HG03060 (cell line): ENCODE measurements at regions not wholly inside any gene's neighbourhood (a gene's known extent, or its start where the extent isn't known, plus 50 kb on each side); places are given as distances from the start of the nearest gene placed in this dataset.

Experiments used
- ATAC-seq: cut with Tn5 transposase; IDR thresholded peaks from one replicate; pipeline ENCODE4 v1.9.1; 2021; ENCODE audit warnings: low read depth, moderate number of reproducible peaks; ENCODE audit not compliant: unreplicated experiment

DNA sequence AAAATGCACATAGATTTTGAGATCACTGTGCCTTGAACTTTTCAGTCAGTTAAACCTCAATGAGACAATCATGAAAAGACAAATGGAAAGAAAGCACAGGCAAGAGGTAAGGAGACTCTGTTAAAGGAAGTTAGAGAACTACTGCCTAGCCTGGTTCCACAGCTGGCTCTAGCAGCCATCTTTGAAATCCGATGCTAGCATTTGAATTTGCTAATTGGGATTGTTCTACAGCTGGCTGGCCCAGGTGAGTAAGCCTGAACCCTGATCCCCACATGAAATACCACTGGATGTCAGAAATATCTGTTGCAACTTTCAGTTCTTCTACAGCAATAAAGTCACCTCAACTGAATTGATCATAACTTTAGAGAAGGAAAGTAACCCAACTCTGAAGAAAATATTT lies 315.2 kb upstream of the CHAC2 start:
- ATAC-seq: no peak

DNA sequence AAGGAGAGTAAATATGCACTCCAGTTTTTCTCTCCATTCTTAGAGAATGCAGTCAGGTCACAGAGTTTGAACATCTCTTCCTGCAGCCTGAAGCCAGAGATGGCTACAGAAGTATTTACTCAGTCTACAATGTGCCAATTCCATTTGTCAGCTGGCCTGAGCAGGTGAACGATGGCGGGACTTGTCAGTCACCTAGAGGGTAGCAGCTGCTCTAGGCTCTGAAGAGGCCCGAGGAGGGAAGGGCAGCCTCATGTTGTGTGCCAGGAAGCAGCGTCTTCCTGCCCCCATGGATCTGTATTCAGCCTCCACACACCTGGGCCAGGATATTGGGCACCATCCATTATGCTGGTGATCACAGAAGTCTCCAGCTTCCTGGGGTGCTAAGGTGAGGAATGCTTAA lies 316.7 kb upstream of the CHAC2 start:
- no peak for ATAC-seq

DNA sequence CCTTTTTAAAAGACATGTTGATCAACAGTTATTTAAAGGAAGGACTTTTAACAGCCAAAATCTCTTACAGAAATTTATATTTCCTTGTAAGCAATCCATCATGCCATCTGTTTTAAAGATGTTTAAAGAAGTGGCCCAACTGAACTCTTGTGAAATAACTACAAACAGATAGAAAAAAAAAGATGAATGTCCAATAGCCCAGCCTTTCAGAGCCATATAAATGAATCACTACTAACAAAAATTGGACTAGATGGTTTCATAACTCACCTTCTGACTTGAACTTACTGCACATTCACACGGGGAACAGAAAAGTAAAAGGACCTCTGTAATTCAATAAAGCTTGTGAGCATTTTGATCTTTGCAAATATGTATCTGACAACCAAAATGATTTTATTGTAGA lies 319.0 kb upstream of the CHAC2 start:
- ATAC-seq: no peak

DNA sequence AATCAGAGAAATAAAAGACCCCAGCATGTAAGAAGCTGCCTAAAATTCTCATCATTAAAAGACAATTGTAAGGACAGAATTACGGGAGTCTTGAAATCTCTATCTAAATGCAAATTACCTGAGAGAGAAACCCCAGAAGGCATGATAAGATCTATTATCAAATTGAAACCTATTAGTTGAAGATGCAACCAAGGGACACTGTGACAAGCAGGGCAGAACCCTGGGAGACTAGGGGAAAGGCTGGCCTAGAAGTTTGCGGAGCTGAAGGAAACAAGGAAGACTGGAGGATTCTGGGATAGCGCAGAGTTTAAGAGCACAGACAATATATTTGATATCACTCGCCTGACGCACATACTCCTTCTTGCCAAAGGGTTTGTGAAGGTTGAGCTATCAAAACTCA lies 319.5 kb upstream of the CHAC2 start:
- no peak for ATAC-seq

DNA sequence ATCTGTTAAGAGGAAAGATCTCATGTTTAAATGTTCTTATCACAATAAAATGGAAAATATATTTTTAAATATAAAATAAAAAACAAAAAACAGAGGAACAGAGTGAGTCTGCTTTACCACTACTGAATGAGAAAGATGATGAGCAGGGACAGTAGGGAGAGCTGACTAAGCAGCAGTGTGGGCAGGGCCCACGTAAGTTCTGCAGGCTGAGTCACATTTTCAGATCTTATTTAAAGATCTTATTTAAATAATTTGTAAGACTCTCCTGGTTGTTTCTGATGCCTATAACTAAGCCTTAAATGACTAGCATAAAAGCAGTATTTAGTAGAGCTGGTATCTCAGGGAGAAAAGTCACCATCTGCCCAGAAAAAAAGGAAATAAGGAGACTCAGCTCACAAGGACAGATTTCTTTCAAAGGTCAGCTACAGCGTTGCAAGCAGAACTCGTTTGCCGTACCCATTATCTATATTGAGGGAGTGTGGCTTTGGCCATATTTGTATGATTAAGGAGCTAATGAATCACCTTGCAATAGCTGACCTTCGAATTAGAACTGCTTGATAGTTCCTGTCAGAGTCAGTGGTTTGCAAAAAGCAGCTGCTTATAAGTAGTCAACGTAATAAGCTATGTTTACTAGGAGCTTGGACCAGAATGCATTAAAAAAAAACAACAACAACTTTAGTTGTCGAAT lies 322.1 kb upstream of the CHAC2 start:
- peak; percentile 75 for ATAC-seq

DNA sequence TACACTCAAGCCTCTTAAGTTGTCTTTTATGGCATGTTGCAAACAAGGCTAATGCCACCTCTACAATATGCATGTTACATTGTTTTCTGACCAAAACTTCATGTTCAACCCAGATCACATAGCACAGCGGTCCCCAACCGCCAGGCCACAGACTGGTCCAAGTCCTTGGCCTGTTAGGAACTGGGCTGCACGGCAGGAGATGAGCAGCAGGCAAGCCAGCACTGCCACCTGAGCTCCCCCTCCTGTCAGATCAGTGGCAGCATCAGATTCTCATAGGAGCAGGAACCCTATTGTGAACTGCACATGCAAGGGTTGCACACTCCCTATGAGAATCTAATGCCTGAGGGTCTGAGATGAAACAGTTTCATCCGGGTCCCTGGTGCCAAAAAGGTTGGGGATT lies 324.8 kb upstream of the CHAC2 start:
- no peak for ATAC-seq

DNA sequence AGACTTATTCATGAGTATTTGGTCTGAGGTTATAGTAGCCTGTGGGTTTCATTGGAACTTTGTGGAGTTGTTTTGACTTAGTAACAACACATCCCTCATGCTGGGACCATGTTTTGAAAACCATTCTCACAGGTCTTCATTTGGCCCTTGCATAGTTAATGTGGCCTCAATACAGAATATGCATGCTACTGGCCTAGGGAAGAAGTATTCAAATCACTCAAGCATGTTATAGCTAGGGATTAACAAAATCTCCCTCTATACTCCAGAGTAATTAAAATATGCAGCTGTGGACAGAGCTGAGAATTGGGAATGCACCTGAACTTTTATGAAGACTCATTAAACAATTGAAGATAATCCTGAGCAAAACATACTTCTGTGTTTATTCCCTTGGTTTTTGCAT lies 325.5 kb upstream of the CHAC2 start:
- no peak for ATAC-seq

DNA sequence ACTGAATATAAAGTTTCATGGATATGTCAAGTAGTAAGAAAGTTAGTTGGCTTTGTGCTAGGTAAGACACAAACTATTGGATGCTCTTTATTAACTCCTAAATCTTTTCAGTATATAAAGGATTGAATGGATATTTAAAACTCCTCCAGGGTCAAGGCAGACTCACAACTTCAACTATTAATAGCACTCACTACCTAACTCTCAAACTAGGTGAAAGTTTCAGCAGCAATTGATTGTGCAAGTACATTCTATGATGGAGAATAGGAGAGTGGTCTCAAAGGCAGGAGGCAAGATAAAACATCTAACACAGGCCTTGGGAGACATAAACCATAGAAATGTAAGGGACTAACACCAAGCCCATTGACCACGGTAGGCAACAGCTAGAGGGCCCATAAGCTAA lies 328.9 kb upstream of the CHAC2 start:
- ATAC-seq: no peak

DNA sequence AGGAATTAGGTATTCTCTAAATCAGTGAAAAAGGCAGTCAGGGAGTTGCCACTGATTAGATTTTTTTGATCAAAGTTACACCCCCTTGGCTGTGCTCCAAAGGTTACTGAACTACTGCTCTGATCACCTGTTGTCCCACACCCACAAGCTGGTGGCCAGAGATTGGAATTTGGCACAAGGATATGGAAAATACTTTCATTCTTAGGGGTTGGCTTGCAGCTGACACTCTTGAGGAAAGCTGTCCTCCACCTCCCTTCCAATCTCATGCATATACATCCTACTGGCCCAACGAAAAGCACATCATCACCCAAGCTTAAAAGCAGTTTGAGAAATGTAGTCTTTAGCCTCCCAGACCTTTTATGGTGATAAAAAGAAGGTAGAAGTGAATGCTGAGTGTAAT lies 329.5 kb upstream of the CHAC2 start:
- no peak for ATAC-seq

DNA sequence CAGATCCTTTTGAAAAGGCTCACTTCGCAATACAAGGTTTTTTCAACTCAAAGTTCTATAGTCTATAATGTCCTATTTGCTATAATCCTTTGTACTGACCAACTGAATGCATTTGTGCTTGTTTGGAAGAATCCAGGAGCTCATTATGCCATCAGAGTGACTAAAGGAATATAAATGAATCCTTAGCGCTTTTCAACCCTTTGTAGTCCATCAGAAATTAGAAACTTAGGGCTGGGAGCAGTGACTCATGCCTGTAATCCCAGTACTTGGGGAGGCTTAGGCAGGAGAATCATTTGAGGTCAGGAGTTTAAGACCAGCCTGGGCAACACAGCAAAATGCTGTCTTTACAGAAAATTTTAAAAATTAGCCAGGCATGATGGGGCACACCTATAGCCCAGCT lies 330.2 kb upstream of the CHAC2 start:
- ATAC-seq: no peak

DNA sequence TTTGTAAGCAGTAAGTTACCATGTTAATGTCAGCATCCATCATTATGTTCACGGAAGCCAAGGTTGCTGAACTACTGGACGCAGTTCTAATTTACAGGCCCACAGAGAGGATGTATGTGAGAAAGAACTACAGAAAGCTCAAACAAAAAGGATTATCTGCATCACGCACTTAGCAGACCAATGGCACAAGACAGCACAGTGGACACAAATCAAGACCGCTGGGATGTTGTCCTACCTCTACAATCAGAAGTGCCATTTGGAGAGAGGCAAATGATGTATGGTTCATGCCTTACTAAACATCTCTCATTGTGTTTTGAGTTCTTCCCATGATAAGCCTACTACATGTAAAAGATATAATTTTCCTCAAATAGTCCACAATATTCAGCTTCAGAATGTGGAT lies 330.7 kb upstream of the CHAC2 start:
- ATAC-seq: no peak

DNA sequence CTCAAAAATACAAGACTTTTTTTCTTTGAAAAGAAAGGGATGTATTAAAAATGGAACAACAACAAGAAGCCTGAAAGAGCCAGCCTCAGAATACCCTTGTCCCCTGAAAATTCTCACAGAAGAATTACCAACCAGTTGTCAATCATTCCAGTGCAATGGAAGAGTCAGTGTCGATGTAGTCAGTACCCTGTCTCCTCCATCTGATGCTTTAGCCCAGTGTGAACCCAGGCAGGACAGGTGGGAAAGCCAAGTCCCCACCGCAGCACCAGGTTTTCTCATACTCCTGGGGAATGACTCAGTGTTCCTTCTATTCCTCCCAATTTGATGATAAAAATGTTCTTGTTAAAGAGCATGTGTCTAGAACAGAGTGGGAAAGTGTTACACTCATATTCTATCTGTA lies 332.0 kb upstream of the CHAC2 start:
- no peak for ATAC-seq

DNA sequence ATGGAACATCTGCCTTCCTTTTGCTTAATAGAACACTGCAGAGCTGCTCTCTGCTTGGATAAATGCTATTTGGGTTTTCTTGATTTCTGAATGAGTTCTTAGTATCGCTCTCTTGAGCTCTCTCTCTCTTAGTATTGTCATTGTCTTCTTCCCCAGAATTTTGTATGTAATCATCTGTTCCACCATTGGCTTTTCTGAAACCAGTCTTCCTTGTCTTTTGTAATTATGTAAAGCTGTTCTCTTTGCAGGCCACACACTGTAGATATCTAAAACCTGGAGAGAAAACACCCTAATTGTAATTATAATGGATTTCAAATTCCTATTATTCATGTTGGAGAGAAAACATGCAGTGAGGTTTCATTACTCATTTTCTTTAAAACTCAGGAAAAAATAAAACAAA lies 333.1 kb upstream of the CHAC2 start:
- ATAC-seq: no peak

DNA sequence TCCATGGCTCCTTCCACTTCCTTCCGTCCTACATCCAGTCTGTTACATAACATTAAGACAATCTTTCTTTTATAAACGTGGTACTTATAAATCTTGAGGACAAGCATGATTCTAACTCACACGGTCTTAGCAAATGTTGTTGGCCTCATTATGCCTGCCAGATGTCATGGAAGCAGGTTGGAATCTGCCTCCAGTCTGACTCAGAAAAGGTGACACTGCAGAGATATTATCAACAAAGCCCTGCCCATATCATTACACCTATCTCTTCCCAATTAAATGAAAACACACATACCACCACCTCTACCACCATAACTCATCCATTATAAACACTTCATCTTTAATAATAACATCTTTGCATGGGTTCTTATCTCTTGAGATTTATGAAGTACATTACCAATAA lies 334.7 kb upstream of the CHAC2 start:
- ATAC-seq: no peak

DNA sequence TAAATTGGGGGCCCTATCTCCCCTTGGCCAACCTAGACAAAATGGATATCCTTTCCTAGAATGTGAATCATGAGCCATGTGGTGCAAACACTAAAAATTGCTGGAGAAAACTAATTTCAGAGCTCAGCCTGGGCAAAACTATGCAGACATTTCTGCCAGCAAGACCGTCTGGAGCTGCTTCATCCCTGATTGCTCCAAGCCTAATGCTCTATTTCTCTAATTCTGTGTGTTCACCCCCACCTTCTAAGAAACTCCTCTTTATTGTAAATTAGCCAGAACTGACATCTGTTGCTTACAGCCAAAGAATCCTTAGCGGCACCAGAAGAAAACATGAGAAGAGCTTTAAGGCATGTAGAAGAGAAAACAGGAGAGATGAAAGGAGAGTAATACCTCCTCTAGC lies 337.7 kb upstream of the CHAC2 start:
- ATAC-seq: no peak

DNA sequence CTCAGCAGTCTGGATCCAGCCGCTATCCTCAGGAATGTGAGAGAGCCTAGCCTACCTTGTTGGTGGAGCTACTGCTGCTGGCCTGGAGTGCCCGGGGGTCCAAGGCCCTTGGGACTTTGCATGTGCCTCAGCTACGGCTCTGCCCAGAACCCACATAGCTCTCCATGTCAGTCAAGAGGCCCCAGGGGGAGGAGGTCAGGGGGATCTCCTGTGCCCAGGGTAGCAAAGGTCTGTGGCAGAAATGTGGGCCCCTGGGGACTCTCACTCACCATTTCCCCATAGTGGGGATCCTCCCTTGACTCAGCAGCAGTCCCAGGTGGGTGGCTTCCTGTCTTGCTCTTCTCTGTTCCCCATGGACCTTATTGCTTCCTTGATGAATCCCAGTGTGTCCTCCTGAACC lies 342.7 kb upstream of the CHAC2 start:
- ATAC-seq: peak; percentile 32

DNA sequence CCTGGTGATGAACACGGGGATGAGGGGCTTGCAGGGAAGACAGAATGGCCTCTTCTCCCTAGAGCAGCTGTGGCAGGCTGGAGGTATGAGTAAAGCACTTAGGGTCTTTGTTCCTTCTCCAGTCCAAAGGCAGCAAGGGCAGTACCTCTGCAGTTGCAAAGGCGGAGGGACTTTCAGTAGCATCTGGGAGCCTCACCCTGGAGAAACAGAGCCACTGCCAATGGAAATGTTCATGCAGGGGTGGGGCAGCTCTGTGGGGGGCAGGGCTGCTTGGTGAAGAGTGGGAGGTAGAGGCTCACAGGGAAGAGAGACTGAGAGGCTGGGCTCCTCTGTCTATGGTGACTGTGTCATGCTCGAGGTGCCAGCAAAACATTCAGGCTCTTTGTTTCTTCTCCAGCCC lies 344.1 kb upstream of the CHAC2 start:
- no peak for ATAC-seq

DNA sequence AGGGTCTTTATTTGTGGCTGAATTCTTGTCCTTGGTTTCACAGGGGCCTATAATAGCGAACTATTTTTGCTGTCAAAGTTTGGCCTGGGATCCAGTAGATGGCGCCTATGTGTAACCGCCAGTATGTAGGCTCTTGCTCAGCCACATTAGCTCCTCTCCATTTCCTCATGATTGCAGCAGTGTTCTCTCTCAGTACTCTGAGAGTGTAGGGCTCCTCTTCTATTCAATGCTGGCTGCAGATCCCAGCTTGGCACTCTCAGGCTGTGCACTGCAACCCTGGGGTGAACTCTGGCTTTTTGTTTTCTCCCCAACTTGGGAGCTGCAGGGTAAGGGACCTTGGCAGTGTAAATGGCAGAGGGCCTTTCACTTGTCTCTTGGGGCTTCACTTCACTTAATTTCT lies 344.6 kb upstream of the CHAC2 start:
- peak; percentile 69 for ATAC-seq

DNA sequence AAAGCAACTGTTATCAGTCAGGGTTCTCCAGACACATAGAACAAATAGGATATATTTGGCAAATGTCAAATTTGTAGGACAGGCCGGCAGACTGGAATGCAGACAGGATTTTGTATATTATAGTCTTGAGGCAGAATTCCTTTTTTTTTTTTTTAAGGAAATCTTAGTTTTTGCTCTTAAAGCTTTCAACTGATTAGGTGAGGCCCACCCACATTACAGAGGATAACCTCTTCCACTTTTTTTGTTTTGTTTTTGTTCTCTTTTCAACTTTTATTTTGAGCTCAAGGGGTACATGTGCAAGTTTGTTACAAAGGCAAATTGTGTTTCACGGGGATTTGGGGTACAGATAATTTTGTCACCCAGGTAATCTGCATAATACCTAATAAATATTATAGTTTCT lies 350.2 kb upstream of the CHAC2 start:
- ATAC-seq: no peak

DNA sequence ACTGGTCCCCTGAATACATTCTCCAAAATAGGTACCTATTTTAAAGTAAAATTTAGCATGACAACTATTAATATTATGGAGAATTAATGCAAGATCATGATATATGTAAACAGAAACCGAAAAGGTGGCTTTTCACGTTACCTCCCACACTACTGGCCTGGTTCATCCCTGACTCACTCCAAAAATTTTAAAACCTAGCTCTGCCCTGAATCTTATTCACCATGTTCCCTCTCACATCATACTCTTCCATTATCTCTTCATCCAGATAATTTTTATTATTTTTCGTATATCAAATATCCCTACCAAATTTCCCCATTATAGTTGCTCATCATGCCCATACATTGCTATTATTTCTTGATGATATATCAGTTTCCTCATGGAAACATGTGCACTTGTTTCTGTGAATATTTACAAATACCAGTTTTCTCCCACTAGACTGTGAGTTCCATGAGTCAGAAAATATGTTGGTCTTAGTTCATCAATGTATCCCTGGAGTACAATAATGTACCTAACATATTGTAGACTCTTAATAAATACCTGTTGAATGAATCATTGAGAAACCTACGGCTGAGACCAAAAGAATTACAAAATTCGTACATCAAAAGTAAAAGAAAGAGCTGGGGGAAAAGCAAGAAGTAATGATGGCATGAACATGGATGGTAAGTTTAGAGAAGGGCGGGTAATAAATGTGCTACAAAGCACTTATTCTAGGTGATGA lies 360.1 kb upstream of the CHAC2 start:
- ATAC-seq: no peak

DNA sequence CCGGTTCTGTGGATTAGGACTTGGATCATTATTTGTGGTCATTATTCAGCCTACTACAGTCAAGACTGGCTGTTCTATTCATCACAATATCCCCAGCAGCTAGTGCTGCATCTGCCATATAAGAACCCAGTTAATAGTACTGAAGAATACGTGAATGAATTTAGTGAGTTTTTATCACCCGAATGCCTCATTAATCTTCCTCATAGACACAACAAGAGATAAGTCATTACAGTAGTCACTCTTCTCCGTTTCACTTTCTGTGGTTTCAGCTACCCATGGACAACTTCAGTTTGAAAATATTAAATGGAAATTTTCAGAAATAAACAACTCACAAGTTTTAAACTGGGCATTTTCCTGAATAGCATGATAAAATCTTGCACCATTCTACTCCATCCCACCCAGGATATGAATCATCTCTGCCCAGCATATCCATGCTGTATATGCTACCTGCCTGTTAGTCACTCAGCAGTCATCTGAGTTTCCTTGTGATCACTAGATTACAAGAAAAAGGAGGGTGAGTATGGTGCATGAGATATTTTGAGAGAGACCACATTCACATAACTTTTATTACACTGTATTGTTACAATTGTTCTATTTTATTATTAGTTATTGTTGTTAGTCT lies 363.7 kb upstream of the CHAC2 start:
- peak; percentile 61 for ATAC-seq

DNA sequence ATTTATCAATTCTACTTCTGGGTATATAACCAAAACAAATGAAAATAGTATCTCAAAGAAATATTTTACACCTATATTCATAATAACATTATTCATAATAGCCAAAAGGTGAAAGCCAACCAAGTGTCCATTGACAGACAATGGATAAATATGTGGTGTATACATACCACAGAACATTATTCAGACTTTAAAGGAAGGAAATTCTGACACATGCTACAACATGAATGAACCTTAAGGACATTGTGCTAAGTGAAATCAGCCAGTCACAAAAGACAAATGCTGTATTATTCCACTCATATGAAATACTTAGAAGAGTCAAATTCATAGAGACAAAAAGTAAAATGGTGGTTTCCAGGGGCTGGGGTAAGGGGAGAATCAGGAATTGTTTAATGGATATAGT lies 370.5 kb upstream of the CHAC2 start:
- ATAC-seq: no peak
